ENCODE measurements at regions not wholly inside any gene's neighbourhood (a gene's known extent, or its start where the extent isn't known, plus 50 kb on each side); places are given as distances from the start of the nearest gene placed in this dataset.

GRCh38 chr15:66650433-66650832 is 51.6 kb upstream of the SMAD6 start:
- TF ChIP-seq CTCF (IDR thresholded peaks at IDR 0.05) (no peak), POLR2AphosphoS5 (IDR thresholded peaks at IDR 0.05) (no peak)

Measured in sigmoid colon (tissue), 4 donors.